K562 (cell line): ENCODE measurements at regions not wholly inside any gene's neighbourhood (a gene's known extent, or its start where the extent isn't known, plus 50 kb on each side); places are given as distances from the start of the nearest gene placed in this dataset.

Experiments used
- GATA2 ChIP-seq: sonication (generic); formaldehyde crosslinking; IDR thresholded peaks from 2 replicates; pipeline ENCODE4 v1.4.0; 2020; ENCODE audit warnings: mild to moderate bottlenecking, missing genetic modification reagents
- HMG20A ChIP-seq: fragments of 450-650 bp; formaldehyde crosslinking; conservative IDR thresholded peaks from 2 replicates; pipeline ENCODE4 v1.4.0; 2020; ENCODE audit warnings: mild to moderate bottlenecking, mixed read lengths
- MAFG ChIP-seq: fragments of 450-650 bp; conservative IDR thresholded peaks from 2 replicates; pipeline ENCODE4 v1.6.1; 2016; ENCODE audit warnings: missing genetic modification characterization, missing compliant biosample characterization
- MCM5 ChIP-seq: fragments of 450-650 bp; IDR thresholded peaks from 2 replicates; pipeline ENCODE4 v1.6.1; 2016; ENCODE audit warnings: low read depth
- NCOA6 ChIP-seq: fragments of 450-650 bp; IDR thresholded peaks from 2 replicates; pipeline ENCODE4 v1.6.1; 2017; ENCODE audit warnings: mild to moderate bottlenecking
- SMAD1 ChIP-seq: fragments of 150-350 bp; IDR thresholded peaks from 2 replicates; pipeline ENCODE4 v1.6.1; 2014; ENCODE audit warnings: low read length, low read depth; ENCODE audit not compliant: partially characterized antibody
- SMARCC2 ChIP-seq: fragments of 450-650 bp; IDR thresholded peaks from 2 replicates; pipeline ENCODE4 v1.6.1; 2017; ENCODE audit warnings: antibody characterized with exemption, moderate library complexity, mild to moderate bottlenecking, low read depth
- SMC3 ChIP-seq: conservative IDR thresholded peaks from 2 replicates; pipeline ENCODE4 v1.6.1; 2011; ENCODE audit warnings: low read depth, low read length, improper control_type of control experiment; ENCODE audit not compliant: insufficient read depth
- STAG1 ChIP-seq: sonication (generic); formaldehyde crosslinking; IDR thresholded peaks from 2 replicates; pipeline ENCODE4 v1.5.0; 2020; ENCODE audit warnings: missing genetic modification reagents, borderline replicate concordance
- TCF7L2 ChIP-seq: fragments of 150-350 bp; IDR thresholded peaks from 2 replicates; pipeline ENCODE4 v1.6.1; 2016; ENCODE audit warnings: low read depth, mild to moderate bottlenecking, low read length, moderate library complexity
- ZNF121 ChIP-seq: sonication (generic); formaldehyde crosslinking; conservative IDR thresholded peaks from 2 replicates; pipeline ENCODE4 v1.8.0; 2022; ENCODE audit warnings: missing genetic modification reagents
- ZNF316 ChIP-seq: fragments of 450-650 bp; IDR thresholded peaks from 2 replicates; pipeline ENCODE4 v1.6.1; 2016
- TF ChIP-seq, protein P1 (sequence below): fragments of 450-650 bp; formaldehyde crosslinking; IDR thresholded peaks from 2 replicates; pipeline ENCODE4 v1.4.0; 2020; ENCODE audit warnings: mild to moderate bottlenecking, moderate library complexity
- TF ChIP-seq, protein P2 (sequence below): fragments of 250-450 bp; sonication (Bioruptor Pico); IDR thresholded peaks from 2 replicates; pipeline ENCODE4 v1.4.0; 2020
- TF ChIP-seq, protein P3 (sequence below): fragments of 250-450 bp; sonication (Bioruptor Pico); IDR thresholded peaks from 2 replicates; pipeline ENCODE4 v1.8.0; 2022; ENCODE audit warnings: moderate library complexity, mild to moderate bottlenecking, inconsistent platforms
- TF ChIP-seq, protein P4 (sequence below): fragments of 250-450 bp; sonication (Bioruptor Pico); IDR thresholded peaks from 2 replicates; pipeline ENCODE4 v1.4.0; 2020; ENCODE audit warnings: borderline replicate concordance
- TF ChIP-seq, protein P5 (sequence below): fragments of 450-650 bp; formaldehyde crosslinking; IDR thresholded peaks from 2 replicates; pipeline ENCODE4 v1.4.0; 2022; ENCODE audit warnings: missing genetic modification characterization
- TF ChIP-seq, protein P6 (sequence below), 2 experiments: fragments of 250-450 bp in 1 of 2; fragments of 450-650 bp in 1 of 2; sonication (Bioruptor Pico) in 1 of 2; IDR thresholded peaks; 2 replicates each; pipeline versions ENCODE4 v1.6.1 to v1.8.0; 2016 to 2021; ENCODE audit warnings: mild to moderate bottlenecking in 2 of 2, moderate library complexity in 2 of 2, missing compliant biosample characterization in 1 of 2, missing genetic modification characterization in 1 of 2
- TF ChIP-seq, protein P7 (sequence below): IDR thresholded peaks from 2 replicates; pipeline ENCODE4 v1.6.1; 2014; ENCODE audit warnings: antibody characterized with exemption

DNA sequence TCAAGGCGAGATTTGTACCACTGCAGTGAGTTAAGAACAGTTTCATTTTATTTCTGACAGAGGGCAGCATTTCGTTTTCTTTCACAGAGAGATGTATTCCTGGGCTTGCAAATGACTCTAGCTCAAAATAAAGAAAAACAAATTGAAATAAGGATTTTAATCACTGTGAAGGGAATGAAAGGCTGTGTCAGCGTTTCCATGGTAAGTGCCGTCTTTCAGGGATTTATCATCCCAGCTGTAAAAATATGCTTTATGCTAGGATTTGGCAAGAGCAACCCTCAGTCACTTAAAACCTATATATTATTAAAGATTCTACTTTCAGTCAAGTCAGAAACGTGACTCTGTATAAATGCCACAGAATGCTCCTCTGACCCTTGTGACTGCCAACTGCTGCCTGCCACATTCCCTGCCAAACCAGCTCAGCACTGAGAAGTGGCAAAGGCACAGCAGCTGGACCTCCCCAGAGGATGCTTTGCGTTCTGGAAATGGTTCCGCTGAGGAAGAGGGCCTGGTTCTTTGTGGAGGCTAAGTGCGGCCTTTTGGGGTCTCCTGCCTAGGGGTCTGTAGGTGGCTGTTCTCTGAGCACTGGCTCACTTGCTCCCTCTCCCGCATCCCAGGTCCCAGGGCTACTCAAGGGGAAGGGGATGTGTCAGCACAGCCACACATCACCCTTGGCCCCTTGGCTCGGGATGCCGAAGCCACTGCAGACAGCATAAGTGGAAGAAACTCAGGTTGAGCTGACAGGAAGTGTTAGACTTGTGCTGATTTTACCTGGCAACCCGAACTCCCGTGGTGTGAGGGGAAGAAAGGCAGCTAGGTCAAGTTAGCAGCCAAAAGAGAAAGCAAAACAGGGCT, 56.6 kb upstream of the POMGNT2 start (continued):
- TF ChIP-seq, protein P1, sequence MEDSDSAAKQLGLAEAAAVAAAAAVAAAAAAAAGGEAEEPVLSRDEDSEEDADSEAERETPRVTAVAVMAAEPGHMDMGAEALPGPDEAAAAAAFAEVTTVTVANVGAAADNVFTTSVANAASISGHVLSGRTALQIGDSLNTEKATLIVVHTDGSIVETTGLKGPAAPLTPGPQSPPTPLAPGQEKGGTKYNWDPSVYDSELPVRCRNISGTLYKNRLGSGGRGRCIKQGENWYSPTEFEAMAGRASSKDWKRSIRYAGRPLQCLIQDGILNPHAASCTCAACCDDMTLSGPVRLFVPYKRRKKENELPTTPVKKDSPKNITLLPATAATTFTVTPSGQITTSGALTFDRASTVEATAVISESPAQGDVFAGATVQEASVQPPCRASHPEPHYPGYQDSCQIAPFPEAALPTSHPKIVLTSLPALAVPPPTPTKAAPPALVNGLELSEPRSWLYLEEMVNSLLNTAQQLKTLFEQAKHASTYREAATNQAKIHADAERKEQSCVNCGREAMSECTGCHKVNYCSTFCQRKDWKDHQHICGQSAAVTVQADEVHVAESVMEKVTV, result peak; percentile 61
- TF ChIP-seq HMG20A, result no peak
- TF ChIP-seq, protein P2, sequence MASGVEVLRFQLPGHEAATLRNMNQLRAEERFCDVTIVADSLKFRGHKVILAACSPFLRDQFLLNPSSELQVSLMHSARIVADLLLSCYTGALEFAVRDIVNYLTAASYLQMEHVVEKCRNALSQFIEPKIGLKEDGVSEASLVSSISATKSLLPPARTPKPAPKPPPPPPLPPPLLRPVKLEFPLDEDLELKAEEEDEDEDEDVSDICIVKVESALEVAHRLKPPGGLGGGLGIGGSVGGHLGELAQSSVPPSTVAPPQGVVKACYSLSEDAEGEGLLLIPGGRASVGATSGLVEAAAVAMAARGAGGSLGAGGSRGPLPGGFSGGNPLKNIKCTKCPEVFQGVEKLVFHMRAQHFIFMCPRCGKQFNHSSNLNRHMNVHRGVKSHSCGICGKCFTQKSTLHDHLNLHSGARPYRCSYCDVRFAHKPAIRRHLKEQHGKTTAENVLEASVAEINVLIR (CRISPR knock-in tag), result no peak
- no peak for TF ChIP-seq SMAD1
- TF ChIP-seq, protein P3, sequence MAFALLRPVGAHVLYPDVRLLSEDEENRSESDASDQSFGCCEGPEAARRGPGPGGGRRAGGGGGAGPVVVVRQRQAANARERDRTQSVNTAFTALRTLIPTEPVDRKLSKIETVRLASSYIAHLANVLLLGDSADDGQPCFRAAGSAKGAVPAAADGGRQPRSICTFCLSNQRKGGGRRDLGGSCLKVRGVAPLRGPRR (CRISPR knock-in tag), result no peak
- TF ChIP-seq NCOA6, result no peak
- TF ChIP-seq STAG1, result no peak
- no peak for TF ChIP-seq ZNF121
- peak; percentile 52 for TF ChIP-seq MAFG (tag)
- no peak for TF ChIP-seq MCM5
- TF ChIP-seq, protein P4, sequence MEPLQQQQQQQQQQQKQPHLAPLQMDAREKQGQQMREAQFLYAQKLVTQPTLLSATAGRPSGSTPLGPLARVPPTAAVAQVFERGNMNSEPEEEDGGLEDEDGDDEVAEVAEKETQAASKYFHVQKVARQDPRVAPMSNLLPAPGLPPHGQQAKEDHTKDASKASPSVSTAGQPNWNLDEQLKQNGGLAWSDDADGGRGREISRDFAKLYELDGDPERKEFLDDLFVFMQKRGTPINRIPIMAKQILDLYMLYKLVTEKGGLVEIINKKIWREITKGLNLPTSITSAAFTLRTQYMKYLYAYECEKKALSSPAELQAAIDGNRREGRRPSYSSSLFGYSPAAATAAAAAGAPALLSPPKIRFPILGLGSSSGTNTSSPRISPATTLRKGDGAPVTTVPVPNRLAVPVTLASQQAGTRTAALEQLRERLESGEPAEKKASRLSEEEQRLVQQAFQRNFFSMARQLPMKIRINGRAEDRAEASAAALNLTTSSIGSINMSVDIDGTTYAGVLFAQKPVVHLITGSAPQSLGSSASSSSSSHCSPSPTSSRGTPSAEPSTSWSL (CRISPR knock-in tag), result no peak
- no peak for TF ChIP-seq GATA2
- TF ChIP-seq, protein P5, sequence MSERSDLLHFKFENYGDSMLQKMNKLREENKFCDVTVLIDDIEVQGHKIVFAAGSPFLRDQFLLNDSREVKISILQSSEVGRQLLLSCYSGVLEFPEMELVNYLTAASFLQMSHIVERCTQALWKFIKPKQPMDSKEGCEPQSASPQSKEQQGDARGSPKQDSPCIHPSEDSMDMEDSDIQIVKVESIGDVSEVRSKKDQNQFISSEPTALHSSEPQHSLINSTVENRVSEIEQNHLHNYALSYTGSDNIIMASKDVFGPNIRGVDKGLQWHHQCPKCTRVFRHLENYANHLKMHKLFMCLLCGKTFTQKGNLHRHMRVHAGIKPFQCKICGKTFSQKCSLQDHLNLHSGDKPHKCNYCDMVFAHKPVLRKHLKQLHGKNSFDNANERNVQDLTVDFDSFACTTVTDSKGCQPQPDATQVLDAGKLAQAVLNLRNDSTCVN (CRISPR knock-in tag), result no peak
- no peak for TF ChIP-seq SMARCC2
- TF ChIP-seq, protein P6, sequence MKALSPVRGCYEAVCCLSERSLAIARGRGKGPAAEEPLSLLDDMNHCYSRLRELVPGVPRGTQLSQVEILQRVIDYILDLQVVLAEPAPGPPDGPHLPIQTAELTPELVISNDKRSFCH (CRISPR knock-in tag; IDR thresholded peaks at IDR 0.05), result no peak
- TF ChIP-seq, protein P6 (tag; IDR thresholded peaks at IDR 0.05), result no peak
- TF ChIP-seq ZNF316, result peak; percentile 65
- 0 out of 2 replicates have a peak, but pooled peaks have one; percentile 20 for TF ChIP-seq SMC3
- TF ChIP-seq, protein P7, sequence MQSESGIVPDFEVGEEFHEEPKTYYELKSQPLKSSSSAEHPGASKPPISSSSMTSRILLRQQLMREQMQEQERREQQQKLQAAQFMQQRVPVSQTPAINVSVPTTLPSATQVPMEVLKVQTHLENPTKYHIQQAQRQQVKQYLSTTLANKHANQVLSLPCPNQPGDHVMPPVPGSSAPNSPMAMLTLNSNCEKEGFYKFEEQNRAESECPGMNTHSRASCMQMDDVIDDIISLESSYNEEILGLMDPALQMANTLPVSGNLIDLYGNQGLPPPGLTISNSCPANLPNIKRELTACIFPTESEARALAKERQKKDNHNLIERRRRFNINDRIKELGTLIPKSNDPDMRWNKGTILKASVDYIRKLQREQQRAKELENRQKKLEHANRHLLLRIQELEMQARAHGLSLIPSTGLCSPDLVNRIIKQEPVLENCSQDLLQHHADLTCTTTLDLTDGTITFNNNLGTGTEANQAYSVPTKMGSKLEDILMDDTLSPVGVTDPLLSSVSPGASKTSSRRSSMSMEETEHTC, result no peak
- TF ChIP-seq TCF7L2, result no peak
